Activated CD4-positive, alpha-beta T cell treated with anti-CD3 and anti-CD28 coated beads, Interleukin-10, Interleukin-2, amounts not matched to agents 100 ng/mL and 50 ng/mL, durations not matched to agents 16 hours and 8 hours (primary cell): ENCODE measurements at regions not wholly inside any gene's neighbourhood (a gene's known extent, or its start where the extent isn't known, plus 50 kb on each side); places are given as distances from the start of the nearest gene placed in this dataset.

Experiments used
- DNase-seq: peaks from one replicate; pipeline ENCODE4 v3.0.0-alpha.2; 2020

GRCh38 chr11:92720385-92720784 is 249.1 kb upstream of the MTNR1B start:
- no peak for DNase-seq

- DNase-seq, result no peak
Measured at GRCh38 chr11:92725352-92725751, 244.1 kb upstream of the MTNR1B start.

GRCh38 chr11:92727123-92727522 is 242.3 kb upstream of the MTNR1B start:
- DNase-seq, result no peak

- no peak for DNase-seq
Measured at GRCh38 chr11:92727769-92728168, 241.7 kb upstream of the MTNR1B start.

- no peak for DNase-seq
Measured at GRCh38 chr11:92728628-92729027, 240.8 kb upstream of the MTNR1B start.

GRCh38 chr11:92735039-92735438 is 234.4 kb upstream of the MTNR1B start:
- DNase-seq, result peak; percentile 0

GRCh38 chr11:92738276-92738675 is 231.2 kb upstream of the MTNR1B start:
- no peak for DNase-seq

GRCh38 chr11:92739041-92739440 is 230.4 kb upstream of the MTNR1B start:
- no peak for DNase-seq

- no peak for DNase-seq
Measured at GRCh38 chr11:92739491-92739890, 230.0 kb upstream of the MTNR1B start.

- DNase-seq, result no peak
Measured at GRCh38 chr11:92740276-92740675, 229.2 kb upstream of the MTNR1B start.

- DNase-seq, result no peak
Measured at GRCh38 chr11:92744929-92745585, 224.4 kb upstream of the MTNR1B start.

- DNase-seq, result no peak
Measured at GRCh38 chr11:92750794-92751193, 218.7 kb upstream of the MTNR1B start.

- no peak for DNase-seq
Measured at GRCh38 chr11:92751594-92751993, 217.9 kb upstream of the MTNR1B start.

- DNase-seq, result no peak
Measured at GRCh38 chr11:92752122-92752521, 217.3 kb upstream of the MTNR1B start.

GRCh38 chr11:92753161-92753560 is 216.3 kb upstream of the MTNR1B start:
- DNase-seq, result no peak

- no peak for DNase-seq
Measured at GRCh38 chr11:92758241-92758780, 211.1 kb upstream of the MTNR1B start.

- no peak for DNase-seq
Measured at GRCh38 chr11:92759571-92760214, 209.8 kb upstream of the MTNR1B start.

GRCh38 chr11:92762121-92762540 is 207.3 kb upstream of the MTNR1B start:
- DNase-seq, result no peak

- DNase-seq, result no peak
Measured at GRCh38 chr11:92763336-92763735, 206.1 kb upstream of the MTNR1B start.

GRCh38 chr11:92764128-92764527 is 205.3 kb upstream of the MTNR1B start:
- DNase-seq, result no peak

- DNase-seq, result no peak
Measured at GRCh38 chr11:92765082-92765840, 204.2 kb upstream of the MTNR1B start.

- DNase-seq, result no peak
Measured at GRCh38 chr11:92765965-92766371, 203.5 kb upstream of the MTNR1B start.

- DNase-seq, result no peak
Measured at GRCh38 chr11:92766698-92767097, 202.8 kb upstream of the MTNR1B start.

GRCh38 chr11:92767416-92767815 is 202.0 kb upstream of the MTNR1B start:
- DNase-seq, result no peak
